Activated naive CD8-positive, alpha-beta T cell treated with anti-CD3 and anti-CD28 coated beads, Interleukin-2, amount 10 ng/mL, durations not matched to agents 7 days and 5 days (primary cell): ENCODE measurements at regions not wholly inside any gene's neighbourhood (a gene's known extent, or its start where the extent isn't known, plus 50 kb on each side); places are given as distances from the start of the nearest gene placed in this dataset.

ENCODE experiments used
- ATAC-seq: fragments of 150-1000 bp; cut with Tn5 transposase; one replicate; pipeline ENCODE4 v1.10.0; 2021; ENCODE audit warnings: low read depth, moderate library complexity
- POLR2A ChIA-PET: fragments of 350-600 bp; sonication (Branson Sonifier 250); formaldehyde crosslinking; loops from one replicate; lab custom pipeline; 2021; ENCODE audit warnings: antibody characterized with exemption; lab: Charles Lee
- DNase-seq: peaks from one replicate; pipeline ENCODE4 v3.0.0; 2021
- H3K27ac Mint-ChIP-seq: one replicate; pipeline ENCODE4 v1.8.0; 2022; ENCODE audit warnings: mild to moderate bottlenecking, mixed read lengths
- H3K27me3 Mint-ChIP-seq: one replicate; pipeline ENCODE4 v1.8.0; 2022; ENCODE audit warnings: mild to moderate bottlenecking, moderate library complexity, mixed read lengths
- H3K36me3 Mint-ChIP-seq: one replicate; pipeline ENCODE4 v1.8.0; 2021; ENCODE audit warnings: mild to moderate bottlenecking, mixed read lengths
- H3K4me1 Mint-ChIP-seq: one replicate; pipeline ENCODE4 v1.8.0; 2021; ENCODE audit warnings: mixed read lengths
- H3K4me3 Mint-ChIP-seq: one replicate; pipeline ENCODE4 v1.8.0; 2022; ENCODE audit warnings: mild to moderate bottlenecking, moderate library complexity, mixed read lengths
- H3K9me3 Mint-ChIP-seq: one replicate; pipeline ENCODE4 v1.8.0; 2021; ENCODE audit warnings: mixed read lengths

DNA sequence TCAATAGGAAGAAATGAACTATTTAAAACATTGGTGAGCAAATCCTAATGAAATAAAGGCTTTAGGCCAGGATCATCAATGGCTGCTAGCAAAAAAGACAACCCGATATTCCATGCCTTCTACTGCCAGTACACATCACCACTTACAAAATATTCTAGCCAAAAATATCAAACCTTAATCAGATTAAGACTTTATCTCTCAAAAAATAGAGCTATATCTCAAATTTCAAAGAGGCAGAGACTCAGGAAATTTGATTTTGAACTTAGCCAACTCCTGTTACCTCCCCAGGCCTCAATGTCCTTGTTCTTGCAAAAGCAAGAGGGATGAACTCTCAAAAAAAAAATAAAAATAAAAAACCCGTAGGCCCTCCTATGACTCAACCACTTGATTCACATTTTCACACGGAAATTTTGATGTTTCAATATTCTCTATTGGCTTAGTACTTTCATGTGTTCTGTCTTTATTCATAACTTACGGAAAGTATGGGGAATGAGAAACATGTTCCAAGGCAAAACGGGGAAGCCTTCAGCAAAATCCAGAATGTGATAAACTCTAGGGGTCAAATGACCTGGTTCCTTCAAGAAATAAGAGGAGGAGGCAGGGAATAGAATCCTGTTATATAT is 273.3 kb upstream of the ZPLD1 start:
- no peak for DNase-seq
- POLR2A ChIA-PET, result interaction anchor here (0.7 kb wide), 1 partner anchor 683 kb away, joined by 4 read pairs; no protein-coding TSS in a partner anchor
- no peak for ATAC-seq

DNA sequence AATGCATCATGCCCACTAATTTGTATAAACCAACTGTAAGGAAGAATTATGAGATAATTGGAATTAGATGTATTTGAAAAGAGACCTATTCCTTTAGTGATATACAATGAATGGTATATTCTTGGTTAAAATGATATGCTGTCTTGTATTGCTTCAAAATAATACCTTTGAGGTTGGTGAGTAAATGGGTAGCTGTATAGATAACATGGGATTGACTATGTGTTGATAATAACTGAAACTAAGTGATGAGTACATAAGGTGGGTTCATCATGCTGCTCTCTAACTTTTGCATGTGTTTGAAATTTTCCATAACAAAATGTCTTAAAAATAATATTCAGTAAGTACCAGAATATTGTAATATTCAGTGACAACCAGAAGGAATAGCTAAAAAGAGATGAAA is 272.6 kb upstream of the ZPLD1 start:
- no peaks in the 10 kb centered on the region for H3K4me1 Mint-ChIP-seq
- POLR2A ChIA-PET, result no interaction called here

More for the DNA sequence above, 273.3 kb upstream of the ZPLD1 start:
- H3K4me3 Mint-ChIP-seq, result no peak overlapping the region
- no peak overlapping the region for H3K27ac Mint-ChIP-seq
- H3K36me3 Mint-ChIP-seq, result peaks cover 2% of the 10 kb centered on the region
- no peaks in the 10 kb centered on the region for H3K4me1 Mint-ChIP-seq
- H3K27me3 Mint-ChIP-seq, result no peaks in the 10 kb centered on the region
- H3K9me3 Mint-ChIP-seq, result peaks cover 2% of the 10 kb centered on the region

GRCh38 chr3:102163039-102163817 is 271.6 kb upstream of the ZPLD1 start:
- ATAC-seq, result no peak

More for the DNA sequence above, 272.6 kb upstream of the ZPLD1 start:
- Mint-ChIP-seq H3K4me3 (no peak overlapping the region), H3K9me3 (peaks cover 2% of the 10 kb centered on the region), H3K27ac (no peak overlapping the region), H3K36me3 (peaks cover 2% of the 10 kb centered on the region), H3K27me3 (no peaks in the 10 kb centered on the region)
- no peak for ATAC-seq
- no peak for DNase-seq

DNA sequence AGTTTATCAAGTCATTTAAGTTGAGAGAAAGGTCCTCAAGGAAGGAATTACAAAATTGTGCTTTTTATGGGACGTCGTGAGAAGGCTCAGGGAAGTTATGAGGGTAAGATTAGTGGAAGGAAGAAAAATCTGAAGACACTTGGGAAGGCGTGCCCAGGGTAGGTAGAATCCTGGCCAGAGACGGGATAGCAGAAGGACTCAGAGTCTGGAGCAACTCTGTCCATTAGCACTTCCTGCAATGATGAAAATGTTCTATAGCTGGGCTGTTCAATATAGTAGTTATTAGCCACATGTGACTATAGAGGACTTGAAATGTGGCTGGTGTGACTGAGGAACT is 271.0 kb upstream of the ZPLD1 start:
- no peak overlapping the region for H3K4me3 Mint-ChIP-seq
- peaks cover 5% of the 10 kb centered on the region for H3K9me3 Mint-ChIP-seq
- H3K36me3 Mint-ChIP-seq, result peaks cover 4% of the 10 kb centered on the region
- H3K27ac Mint-ChIP-seq, result no peak overlapping the region
- POLR2A ChIA-PET, result no interaction called here
- ATAC-seq, result no peak
- H3K4me1 Mint-ChIP-seq, result no peaks in the 10 kb centered on the region
- H3K27me3 Mint-ChIP-seq, result no peaks in the 10 kb centered on the region
- DNase-seq, result no peak

More at GRCh38 chr3:102163039-102163817, 271.6 kb upstream of the ZPLD1 start:
- H3K9me3 Mint-ChIP-seq, result peaks cover 2% of the 10 kb centered on the region
- no peak for DNase-seq
- no peaks in the 10 kb centered on the region for H3K27me3 Mint-ChIP-seq
- no peak overlapping the region for H3K4me3 Mint-ChIP-seq
- no peaks in the 10 kb centered on the region for H3K4me1 Mint-ChIP-seq
- POLR2A ChIA-PET, result no interaction called here
- H3K36me3 Mint-ChIP-seq, result peaks cover 2% of the 10 kb centered on the region
- H3K27ac Mint-ChIP-seq, result no peak overlapping the region

- H3K27me3 Mint-ChIP-seq, result no peaks in the 10 kb centered on the region
- ATAC-seq (no peak), DNase-seq (no peak)
- peaks cover 5% of the 10 kb centered on the region for H3K9me3 Mint-ChIP-seq
- no peak overlapping the region for H3K4me3 Mint-ChIP-seq
- no peaks in the 10 kb centered on the region for H3K4me1 Mint-ChIP-seq
- H3K36me3 Mint-ChIP-seq, result peaks cover 4% of the 10 kb centered on the region
- no peak overlapping the region for H3K27ac Mint-ChIP-seq
- POLR2A ChIA-PET, result no interaction called here
These were observed 269.4 kb upstream of the ZPLD1 start for GRCh38 chr3:102165367-102165766.

GRCh38 chr3:102169915-102170479 is 264.8 kb upstream of the ZPLD1 start:
- Mint-ChIP-seq H3K4me1 (no peaks in the 10 kb centered on the region), H3K36me3 (peaks cover 2% of the 10 kb centered on the region), H3K4me3 (no peak overlapping the region), H3K27ac (no peak overlapping the region), H3K27me3 (peaks cover 2% of the 10 kb centered on the region), H3K9me3 (peaks cover 5% of the 10 kb centered on the region)
- no peak for DNase-seq
- POLR2A ChIA-PET, result no interaction called here
- no peak for ATAC-seq

- Mint-ChIP-seq H3K9me3 (peaks cover 5% of the 10 kb centered on the region), H3K27me3 (peaks cover 3% of the 10 kb centered on the region), H3K4me3 (no peak overlapping the region), H3K36me3 (peaks cover 2% of the 10 kb centered on the region), H3K4me1 (no peaks in the 10 kb centered on the region), H3K27ac (no peak overlapping the region)
- POLR2A ChIA-PET, result no interaction called here
- no peak for DNase-seq
- no peak for ATAC-seq
These were observed 264.3 kb upstream of the ZPLD1 start for GRCh38 chr3:102170545-102170944.

DNA sequence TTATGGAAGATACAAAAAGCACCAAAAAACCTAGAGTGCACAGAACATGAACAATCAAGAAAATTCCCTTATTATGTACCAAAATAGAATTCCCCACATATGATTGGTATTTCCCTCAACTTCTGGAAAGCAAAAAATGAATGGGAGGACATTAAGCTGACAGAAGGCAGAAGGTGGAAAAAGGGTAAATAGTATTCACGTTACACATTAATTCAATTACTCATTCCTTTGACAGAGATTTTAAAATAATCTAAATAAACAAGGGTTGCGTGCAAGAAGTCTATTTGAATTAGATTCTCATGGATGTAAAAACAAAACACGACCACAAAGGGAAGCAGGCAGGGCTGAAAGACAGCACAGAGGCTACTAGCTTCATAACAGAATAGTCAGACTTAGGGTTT is 260.5 kb upstream of the ZPLD1 start:
- Mint-ChIP-seq H3K4me1 (no peaks in the 10 kb centered on the region), H3K9me3 (peaks cover 5% of the 10 kb centered on the region), H3K27me3 (peaks cover 4% of the 10 kb centered on the region), H3K27ac (no peak overlapping the region), H3K4me3 (no peak overlapping the region), H3K36me3 (peaks cover 3% of the 10 kb centered on the region)
- DNase-seq (no peak), ATAC-seq (no peak)
- POLR2A ChIA-PET, result no interaction called here

GRCh38 chr3:102174832-102175374 is 259.9 kb upstream of the ZPLD1 start:
- Mint-ChIP-seq H3K36me3 (peaks cover 3% of the 10 kb centered on the region), H3K4me3 (no peak overlapping the region), H3K4me1 (peaks cover 3% of the 10 kb centered on the region), H3K9me3 (peaks cover 5% of the 10 kb centered on the region), H3K27ac (no peak overlapping the region), H3K27me3 (peaks cover 4% of the 10 kb centered on the region)
- DNase-seq, result no peak
- POLR2A ChIA-PET, result interaction anchor here (0.6 kb wide), 1 partner anchor 10 kb away, joined by 5 read pairs; no protein-coding TSS in a partner anchor
- ATAC-seq, result no peak

DNA sequence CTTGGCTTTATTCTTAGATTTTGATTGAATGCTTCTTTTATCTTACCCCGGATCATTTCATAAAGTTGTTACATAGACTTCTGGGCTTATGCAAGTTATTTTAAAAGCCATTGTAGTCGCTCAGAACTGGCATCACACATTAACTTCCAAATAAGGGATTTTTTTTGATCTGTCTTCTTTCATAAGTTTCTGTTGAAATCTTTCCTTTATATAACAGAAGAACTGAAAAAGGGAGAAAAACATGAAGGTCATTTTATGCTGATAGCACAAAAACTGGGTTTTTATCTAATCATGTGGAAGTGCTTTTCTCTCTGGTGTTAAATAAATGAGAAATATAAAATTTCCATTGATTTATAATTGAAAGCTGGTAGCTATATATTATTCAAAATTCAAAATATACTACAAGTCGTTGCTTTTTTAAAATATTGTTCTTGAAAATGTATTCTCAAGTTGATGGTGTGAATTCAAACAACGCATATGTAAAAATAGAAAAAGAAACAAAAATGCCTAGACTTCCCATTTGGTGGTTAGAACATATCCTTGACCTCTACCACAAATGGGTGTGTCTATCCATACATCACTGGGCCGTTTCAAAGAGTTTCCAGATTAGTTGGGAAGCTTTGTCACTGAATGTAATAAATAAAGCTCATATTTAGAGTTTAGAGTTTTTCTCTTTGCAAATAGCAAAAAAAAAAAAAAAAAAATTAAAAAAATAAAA is 258.3 kb upstream of the ZPLD1 start:
- Mint-ChIP-seq H3K4me1 (peaks cover 3% of the 10 kb centered on the region), H3K27ac (no peak overlapping the region), H3K4me3 (no peak overlapping the region), H3K36me3 (peaks cover 3% of the 10 kb centered on the region), H3K27me3 (peaks cover 4% of the 10 kb centered on the region), H3K9me3 (peaks cover 5% of the 10 kb centered on the region)
- DNase-seq, result no peak
- POLR2A ChIA-PET, result interaction anchor here (0.7 kb wide), 1 partner anchor 118 kb away, joined by 3 read pairs; no protein-coding TSS in a partner anchor
- no peak for ATAC-seq

- no peak overlapping the region for H3K27ac Mint-ChIP-seq
- DNase-seq (no peak), ATAC-seq (no peak)
- peaks cover 3% of the 10 kb centered on the region for H3K9me3 Mint-ChIP-seq
- POLR2A ChIA-PET, result interaction anchor here (0.7 kb wide), 1 partner anchor 118 kb away, joined by 3 read pairs; no protein-coding TSS in a partner anchor
- peaks cover 3% of the 10 kb centered on the region for H3K36me3 Mint-ChIP-seq
- H3K4me1 Mint-ChIP-seq, result peaks cover 3% of the 10 kb centered on the region
- peaks cover 2% of the 10 kb centered on the region for H3K27me3 Mint-ChIP-seq
- H3K4me3 Mint-ChIP-seq, result no peak overlapping the region
These were observed 257.6 kb upstream of the ZPLD1 start for GRCh38 chr3:102177075-102177755.

DNA sequence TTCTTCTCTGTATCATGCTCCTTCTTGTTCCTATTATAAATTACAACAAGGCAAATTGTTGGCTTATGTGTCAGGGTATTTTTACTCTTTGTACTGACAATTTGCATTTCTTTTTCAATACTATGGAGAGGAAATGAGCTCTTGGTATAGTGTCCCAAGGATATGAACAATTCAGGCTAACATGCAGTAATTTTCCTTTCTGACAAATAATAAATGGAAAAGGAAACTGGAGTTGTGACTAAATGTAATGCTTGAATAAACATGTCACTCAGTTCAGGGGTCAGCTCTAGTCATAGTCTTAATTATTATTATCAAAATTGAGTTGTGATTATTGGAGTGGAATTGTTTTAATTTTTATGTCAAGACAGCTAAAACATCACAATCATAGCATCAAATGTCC is 256.0 kb upstream of the ZPLD1 start:
- Mint-ChIP-seq H3K27ac (no peak overlapping the region), H3K4me3 (no peak overlapping the region), H3K9me3 (peaks cover 3% of the 10 kb centered on the region), H3K4me1 (peaks cover 3% of the 10 kb centered on the region), H3K36me3 (peaks cover 3% of the 10 kb centered on the region), H3K27me3 (peaks cover 2% of the 10 kb centered on the region)
- POLR2A ChIA-PET, result interaction anchor here (2.0 kb wide), 1 partner anchor 327 kb away, joined by 5 read pairs; no protein-coding TSS in a partner anchor
- DNase-seq, result no peak
- ATAC-seq, result no peak
